ENCODE measurements at regions not wholly inside any gene's neighbourhood (a gene's known extent, or its start where the extent isn't known, plus 50 kb on each side); places are given as distances from the start of the nearest gene placed in this dataset.
"Not testable (repeated sequence)": the region's sequence is repeated elsewhere in the genome, so short reads cannot be mapped to it uniquely, and the experiment has no call there.

DNA sequence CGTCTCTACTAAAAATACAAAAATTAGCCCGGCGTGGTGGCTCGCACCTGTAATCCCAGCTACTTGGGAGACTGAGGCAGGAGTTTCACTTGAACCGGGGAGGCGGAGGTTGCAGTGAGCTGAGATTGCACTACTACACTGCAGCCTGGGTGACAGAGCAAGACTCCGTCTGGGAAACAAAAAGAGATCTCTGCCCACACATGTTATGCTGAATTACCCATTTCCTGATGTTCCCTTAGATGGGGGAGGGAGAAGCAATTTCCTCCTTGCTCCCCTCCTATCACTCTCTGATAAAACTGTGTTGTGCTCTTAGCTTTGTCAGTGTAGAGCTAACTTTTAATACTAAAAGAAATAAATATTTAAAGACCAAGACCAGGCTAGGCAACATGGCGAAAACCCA, 102.5 kb downstream of the LARP7 start:
- no peaks in the 10 kb centered on the region for H3K4me1 ChIP-seq (ENCODE audit: control insufficient read depth in 5 of 5, insufficient read depth in 5 of 5, low read length in 5 of 5)
- H3K27me3 ChIP-seq (ENCODE audit: control insufficient read depth in 5 of 5, insufficient read depth in 4 of 5, low read length in 5 of 5), result no peaks in the 10 kb centered on the region
- H3K9me3 ChIP-seq (ENCODE audit: control insufficient read depth in 5 of 5, low read length in 5 of 5), result no peaks in the 10 kb centered on the region
- no peak overlapping the region for H3K4me3 ChIP-seq (ENCODE audit: low read depth in 1 of 5, low read length in 5 of 5)
- no peaks in the 10 kb centered on the region for H3K36me3 ChIP-seq (ENCODE audit: control insufficient read depth in 5 of 5, insufficient read depth in 5 of 5, low read length in 5 of 5)
- no peak overlapping the region for H3K27ac ChIP-seq (ENCODE audit: low read depth, low read length)
- H3K9ac ChIP-seq (ENCODE audit: low read length in 5 of 5), result no peak overlapping the region

DNA sequence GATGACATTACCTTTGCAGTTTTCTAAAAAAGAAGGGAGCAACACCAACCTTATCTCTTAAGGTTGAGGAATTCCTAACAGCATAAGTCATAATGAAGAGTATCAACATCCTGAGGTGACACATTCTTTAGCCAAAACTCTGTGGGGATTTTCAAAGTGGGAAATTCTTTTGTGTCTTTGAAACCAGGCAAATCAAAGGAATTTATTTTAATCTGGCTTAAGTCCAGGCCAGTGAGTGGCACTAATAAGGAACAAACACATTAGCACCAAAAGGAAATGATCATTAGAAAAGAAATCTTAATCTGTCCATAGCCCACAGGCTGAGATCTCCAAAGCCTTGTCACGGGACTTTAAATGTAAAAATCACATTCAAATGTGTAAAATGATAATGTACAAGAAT, 110.1 kb downstream of the LARP7 start:
- Histone ChIP-seq H3K27ac (ENCODE audit: low read depth, low read length) (no peak overlapping the region), H3K9ac (ENCODE audit: low read length in 5 of 5) (no peak overlapping the region), H3K36me3 (ENCODE audit: control insufficient read depth in 5 of 5, insufficient read depth in 5 of 5, low read length in 5 of 5) (no peaks in the 10 kb centered on the region), H3K4me3 (ENCODE audit: low read depth in 1 of 5, low read length in 5 of 5) (no peak overlapping the region), H3K4me1 (ENCODE audit: control insufficient read depth in 5 of 5, insufficient read depth in 5 of 5, low read length in 5 of 5) (no peaks in the 10 kb centered on the region), H3K9me3 (ENCODE audit: control insufficient read depth in 5 of 5, low read length in 5 of 5) (no peaks in the 10 kb centered on the region), H3K27me3 (ENCODE audit: control insufficient read depth in 5 of 5, insufficient read depth in 4 of 5, low read length in 5 of 5) (no peaks in the 10 kb centered on the region)

DNA sequence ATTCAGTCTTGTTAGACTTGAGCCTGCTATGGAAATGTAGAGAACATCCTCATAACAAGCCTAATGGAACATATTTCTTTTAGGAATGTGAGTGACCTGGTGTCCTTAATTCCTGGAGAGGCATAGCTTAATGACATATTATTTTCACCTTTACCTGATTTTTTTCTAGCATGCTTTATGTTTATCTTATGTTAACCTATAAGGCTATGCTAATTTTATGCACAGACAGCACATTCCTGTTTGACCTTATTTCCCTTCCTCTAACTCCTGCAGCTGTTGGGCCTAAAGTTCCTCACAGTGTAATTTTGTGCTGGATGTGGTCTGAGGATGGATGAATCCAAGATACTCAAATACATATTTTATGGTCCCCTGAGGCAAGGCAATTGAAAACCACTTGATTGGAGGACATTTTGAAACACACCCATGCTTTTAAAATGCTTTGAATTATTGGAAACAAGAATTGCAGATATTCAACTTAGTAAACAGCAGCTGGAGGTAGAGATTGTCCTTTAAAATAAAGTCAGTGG, 111.5 kb downstream of the LARP7 start:
- Histone ChIP-seq H3K4me1 (ENCODE audit: control insufficient read depth in 5 of 5, insufficient read depth in 5 of 5, low read length in 5 of 5) (no peaks in the 10 kb centered on the region), H3K9me3 (ENCODE audit: control insufficient read depth in 5 of 5, low read length in 5 of 5) (no peaks in the 10 kb centered on the region), H3K4me3 (ENCODE audit: low read depth in 1 of 5, low read length in 5 of 5) (no peak overlapping the region), H3K36me3 (ENCODE audit: control insufficient read depth in 5 of 5, insufficient read depth in 5 of 5, low read length in 5 of 5) (no peaks in the 10 kb centered on the region), H3K9ac (ENCODE audit: low read length in 5 of 5) (no peak overlapping the region), H3K27me3 (ENCODE audit: control insufficient read depth in 5 of 5, insufficient read depth in 4 of 5, low read length in 5 of 5) (no peaks in the 10 kb centered on the region), H3K27ac (ENCODE audit: low read depth, low read length) (no peak overlapping the region)

DNA sequence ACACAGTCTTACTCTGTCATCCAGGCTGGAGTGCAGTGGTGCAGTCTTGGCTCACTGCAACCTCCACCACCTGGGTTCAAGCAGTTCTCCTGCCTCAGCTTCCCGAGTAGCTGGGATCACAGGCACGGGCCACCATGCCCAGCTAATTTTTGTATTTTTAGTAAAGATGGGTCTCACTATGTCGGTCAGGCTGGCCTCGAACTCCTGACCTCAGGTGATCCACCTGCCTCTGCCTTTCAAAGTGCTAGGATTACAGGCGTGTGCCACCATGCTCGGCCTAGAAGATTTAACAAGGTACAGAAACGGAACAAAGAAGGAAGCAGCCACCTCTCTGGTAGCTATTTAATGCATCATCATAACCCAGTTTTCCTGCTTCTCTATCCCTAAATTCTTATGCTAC, 113.8 kb downstream of the LARP7 start:
- H3K27ac ChIP-seq (ENCODE audit: low read depth, low read length); H3K9ac ChIP-seq (ENCODE audit: low read length in 5 of 5): not testable (repeated sequence)

DNA sequence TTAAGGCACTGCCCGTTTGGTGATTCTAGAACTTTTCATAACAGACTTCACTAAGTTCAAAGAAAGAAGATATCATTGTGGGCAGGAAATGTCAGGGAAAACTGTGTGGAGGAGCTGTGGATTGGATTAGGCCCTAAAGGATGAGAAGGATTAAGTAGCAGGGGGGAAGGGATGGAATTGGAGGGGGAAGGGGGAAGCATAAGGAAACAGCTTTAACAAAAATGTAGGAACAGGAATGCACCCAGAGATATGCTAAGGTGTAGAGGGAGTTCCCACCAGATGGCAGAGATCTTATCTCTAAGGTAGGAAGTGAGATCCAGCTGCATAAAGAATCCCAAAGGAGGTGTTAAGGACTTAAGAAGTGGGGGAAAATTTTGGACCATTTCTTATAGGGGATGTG, 114.5 kb downstream of the LARP7 start:
- no peak overlapping the region for H3K27ac ChIP-seq (ENCODE audit: low read depth, low read length)
- H3K9ac ChIP-seq (ENCODE audit: low read length in 5 of 5), result no peak overlapping the region
- no peaks in the 10 kb centered on the region for H3K9me3 ChIP-seq (ENCODE audit: control insufficient read depth in 5 of 5, low read length in 5 of 5)
- no peaks in the 10 kb centered on the region for H3K27me3 ChIP-seq (ENCODE audit: control insufficient read depth in 5 of 5, insufficient read depth in 4 of 5, low read length in 5 of 5)
- no peaks in the 10 kb centered on the region for H3K36me3 ChIP-seq (ENCODE audit: control insufficient read depth in 5 of 5, insufficient read depth in 5 of 5, low read length in 5 of 5)
- no peak overlapping the region for H3K4me3 ChIP-seq (ENCODE audit: low read depth in 1 of 5, low read length in 5 of 5)
- H3K4me1 ChIP-seq (ENCODE audit: control insufficient read depth in 5 of 5, insufficient read depth in 5 of 5, low read length in 5 of 5), result no peaks in the 10 kb centered on the region

More for the DNA sequence above, 113.8 kb downstream of the LARP7 start:
- H3K27me3 ChIP-seq (ENCODE audit: control insufficient read depth in 5 of 5, insufficient read depth in 4 of 5, low read length in 5 of 5); H3K36me3 ChIP-seq (ENCODE audit: control insufficient read depth in 5 of 5, insufficient read depth in 5 of 5, low read length in 5 of 5); H3K4me3 ChIP-seq (ENCODE audit: low read depth in 1 of 5, low read length in 5 of 5); H3K9me3 ChIP-seq (ENCODE audit: control insufficient read depth in 5 of 5, low read length in 5 of 5); H3K4me1 ChIP-seq (ENCODE audit: control insufficient read depth in 5 of 5, insufficient read depth in 5 of 5, low read length in 5 of 5): not testable (repeated sequence)

DNA sequence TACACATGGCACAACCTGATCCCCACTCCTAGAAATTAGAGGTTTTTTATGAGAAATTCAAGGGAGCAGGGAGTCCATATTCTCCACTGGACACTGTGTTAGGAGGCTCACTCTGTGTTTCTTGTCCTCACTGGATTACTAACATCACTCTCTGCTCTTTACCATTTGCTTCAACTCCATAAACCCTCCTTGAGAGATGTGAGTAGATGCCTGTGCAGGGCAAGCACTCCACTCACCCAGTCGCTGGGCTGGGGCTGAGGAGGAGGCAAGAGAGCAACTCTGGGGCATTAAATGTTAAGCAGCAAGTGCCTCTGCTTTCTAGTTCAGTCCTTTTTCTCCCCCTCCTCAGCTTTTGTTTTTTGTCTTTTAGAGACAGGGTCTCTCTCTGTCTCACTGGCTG, 115.1 kb downstream of the LARP7 start:
- no peaks in the 10 kb centered on the region for H3K27me3 ChIP-seq (ENCODE audit: control insufficient read depth in 5 of 5, insufficient read depth in 4 of 5, low read length in 5 of 5)
- no peaks in the 10 kb centered on the region for H3K4me1 ChIP-seq (ENCODE audit: control insufficient read depth in 5 of 5, insufficient read depth in 5 of 5, low read length in 5 of 5)
- no peak overlapping the region for H3K27ac ChIP-seq (ENCODE audit: low read depth, low read length)
- H3K9me3 ChIP-seq (ENCODE audit: control insufficient read depth in 5 of 5, low read length in 5 of 5), result no peaks in the 10 kb centered on the region
- H3K9ac ChIP-seq (ENCODE audit: low read length in 5 of 5), result no peak overlapping the region
- H3K4me3 ChIP-seq (ENCODE audit: low read depth in 1 of 5, low read length in 5 of 5), result no peak overlapping the region
- no peaks in the 10 kb centered on the region for H3K36me3 ChIP-seq (ENCODE audit: control insufficient read depth in 5 of 5, insufficient read depth in 5 of 5, low read length in 5 of 5)

DNA sequence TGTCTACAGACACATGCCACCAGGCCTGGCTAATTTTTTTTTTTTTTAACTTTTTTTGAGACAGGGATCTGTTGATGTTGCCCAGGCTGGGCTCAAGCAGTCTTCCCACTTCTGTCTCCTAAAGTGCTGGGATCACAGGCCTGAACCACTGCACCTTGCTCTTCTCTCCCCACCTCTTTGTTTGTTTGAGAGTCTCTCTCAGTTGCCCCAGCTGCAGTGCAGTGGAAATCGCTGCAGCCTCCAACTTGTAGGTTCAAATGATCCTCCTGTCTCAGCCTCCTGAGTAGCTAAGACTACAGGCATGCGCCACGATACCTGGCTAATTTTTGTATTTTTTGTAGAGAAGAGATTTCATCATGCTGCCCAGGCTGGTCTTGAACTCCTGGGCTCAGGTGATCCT, 115.6 kb downstream of the LARP7 start:
- Histone ChIP-seq H3K27ac (ENCODE audit: low read depth, low read length) (no peak overlapping the region), H3K9me3 (ENCODE audit: control insufficient read depth in 5 of 5, low read length in 5 of 5) (no peaks in the 10 kb centered on the region), H3K4me3 (ENCODE audit: low read depth in 1 of 5, low read length in 5 of 5) (no peak overlapping the region), H3K9ac (ENCODE audit: low read length in 5 of 5) (no peak overlapping the region), H3K4me1 (ENCODE audit: control insufficient read depth in 5 of 5, insufficient read depth in 5 of 5, low read length in 5 of 5) (no peaks in the 10 kb centered on the region), H3K36me3 (ENCODE audit: control insufficient read depth in 5 of 5, insufficient read depth in 5 of 5, low read length in 5 of 5) (no peaks in the 10 kb centered on the region), H3K27me3 (ENCODE audit: control insufficient read depth in 5 of 5, insufficient read depth in 4 of 5, low read length in 5 of 5) (no peaks in the 10 kb centered on the region)

DNA sequence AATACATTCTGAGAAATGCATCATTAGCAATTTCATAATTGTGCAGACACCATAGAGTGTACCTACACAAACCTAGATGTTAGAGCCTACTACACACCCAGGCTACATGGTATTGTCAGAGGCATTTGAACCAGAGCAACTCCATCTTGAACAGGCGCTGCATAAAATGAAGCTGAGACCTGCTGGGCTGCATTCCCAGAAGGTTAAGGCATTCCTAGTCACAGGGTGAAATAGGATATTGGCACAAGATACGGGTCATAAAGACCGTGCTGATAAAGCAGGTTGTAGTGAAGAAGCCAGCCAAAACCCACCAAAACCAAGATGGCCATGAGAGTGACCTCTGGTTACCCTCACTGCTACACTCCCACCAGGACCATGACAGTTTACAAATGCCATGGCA, 116.4 kb downstream of the LARP7 start:
- Histone ChIP-seq H3K9ac (ENCODE audit: low read length in 5 of 5) (no peak overlapping the region), H3K36me3 (ENCODE audit: control insufficient read depth in 5 of 5, insufficient read depth in 5 of 5, low read length in 5 of 5) (no peaks in the 10 kb centered on the region), H3K9me3 (ENCODE audit: control insufficient read depth in 5 of 5, low read length in 5 of 5) (no peaks in the 10 kb centered on the region), H3K27ac (ENCODE audit: low read depth, low read length) (no peak overlapping the region), H3K4me1 (ENCODE audit: control insufficient read depth in 5 of 5, insufficient read depth in 5 of 5, low read length in 5 of 5) (no peaks in the 10 kb centered on the region), H3K27me3 (ENCODE audit: control insufficient read depth in 5 of 5, insufficient read depth in 4 of 5, low read length in 5 of 5) (no peaks in the 10 kb centered on the region), H3K4me3 (ENCODE audit: low read depth in 1 of 5, low read length in 5 of 5) (no peak overlapping the region)

DNA sequence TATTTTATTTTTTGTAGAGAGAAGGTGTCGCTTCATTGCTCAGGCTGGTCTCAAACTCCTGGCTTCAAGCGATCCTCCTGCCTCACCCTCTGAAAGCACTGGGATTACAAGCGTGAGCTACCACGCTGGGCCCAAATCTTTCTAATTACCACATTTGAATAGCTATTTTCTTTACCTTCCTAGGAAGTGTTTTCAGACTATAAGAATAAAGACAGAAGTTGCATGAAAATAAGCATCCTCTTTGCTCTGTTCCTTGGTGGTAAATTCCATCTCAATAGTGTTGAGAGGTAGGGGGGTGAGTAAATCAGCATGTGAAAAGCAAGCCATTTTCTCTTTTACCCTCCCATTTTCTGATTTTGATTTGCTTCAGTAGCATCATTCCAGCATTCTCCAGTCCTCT, 122.4 kb downstream of the LARP7 start:
- no peak overlapping the region for H3K27ac ChIP-seq (ENCODE audit: low read depth, low read length)
- no peaks in the 10 kb centered on the region for H3K27me3 ChIP-seq (ENCODE audit: control insufficient read depth in 5 of 5, insufficient read depth in 4 of 5, low read length in 5 of 5)
- no peak overlapping the region for H3K9ac ChIP-seq (ENCODE audit: low read length in 5 of 5)
- H3K4me1 ChIP-seq (ENCODE audit: control insufficient read depth in 5 of 5, insufficient read depth in 5 of 5, low read length in 5 of 5), result peaks cover 0 to 6% (median 0%) of the 10 kb centered on the region in 5 donors
- no peak overlapping the region for H3K4me3 ChIP-seq (ENCODE audit: low read depth in 1 of 5, low read length in 5 of 5)
- H3K9me3 ChIP-seq (ENCODE audit: control insufficient read depth in 5 of 5, low read length in 5 of 5), result no peaks in the 10 kb centered on the region
- H3K36me3 ChIP-seq (ENCODE audit: control insufficient read depth in 5 of 5, insufficient read depth in 5 of 5, low read length in 5 of 5), result no peaks in the 10 kb centered on the region

DNA sequence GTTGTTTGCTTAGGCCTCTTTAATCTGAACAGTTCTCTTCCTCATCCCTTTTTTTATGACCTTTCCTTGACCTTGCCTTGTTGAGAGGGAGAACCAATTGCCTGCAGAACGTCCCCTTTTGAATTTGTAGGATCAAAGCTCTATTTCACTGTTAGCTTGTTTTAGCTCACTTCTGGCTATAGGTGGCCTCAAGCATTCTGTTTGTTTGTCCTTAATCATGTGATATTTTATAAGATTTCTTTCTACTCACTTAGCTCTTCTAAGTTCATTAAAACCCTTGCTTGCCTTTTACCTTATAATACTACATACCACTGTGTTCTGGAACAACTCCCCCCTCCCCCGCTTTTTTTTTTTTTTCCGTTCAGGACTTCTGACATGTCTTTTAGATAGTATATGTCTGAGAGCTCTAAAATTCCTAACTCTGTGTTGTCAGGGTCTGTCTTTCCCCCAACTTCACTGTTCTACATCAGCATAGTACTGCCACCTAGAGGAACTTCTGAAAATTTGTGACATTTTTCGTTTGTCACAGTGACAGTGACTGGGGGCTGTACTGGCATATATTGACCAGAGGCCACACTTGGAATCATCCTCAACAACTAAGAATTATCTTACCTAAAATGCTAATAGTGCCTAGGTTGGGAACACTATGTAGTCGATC, 128.5 kb downstream of the LARP7 start:
- Histone ChIP-seq H3K9me3 (ENCODE audit: control insufficient read depth in 5 of 5, low read length in 5 of 5) (no peaks in the 10 kb centered on the region), H3K9ac (ENCODE audit: low read length in 5 of 5) (no peak overlapping the region), H3K27me3 (ENCODE audit: control insufficient read depth in 5 of 5, insufficient read depth in 4 of 5, low read length in 5 of 5) (no peaks in the 10 kb centered on the region), H3K27ac (ENCODE audit: low read depth, low read length) (no peak overlapping the region), H3K4me1 (ENCODE audit: control insufficient read depth in 5 of 5, insufficient read depth in 5 of 5, low read length in 5 of 5) (peaks cover 0 to 6% (median 0%) of the 10 kb centered on the region in 5 donors), H3K4me3 (ENCODE audit: low read depth in 1 of 5, low read length in 5 of 5) (no peak overlapping the region), H3K36me3 (ENCODE audit: control insufficient read depth in 5 of 5, insufficient read depth in 5 of 5, low read length in 5 of 5) (no peaks in the 10 kb centered on the region)
